GM12878 (cell line): ENCODE measurements at regions not wholly inside any gene's neighbourhood (a gene's known extent, or its start where the extent isn't known, plus 50 kb on each side); places are given as distances from the start of the nearest gene placed in this dataset.

Source experiments
- BACH1 ChIP-seq: fragments of 450-650 bp; IDR thresholded peaks from 2 replicates; pipeline ENCODE4 v1.6.1; 2017; ENCODE audit warnings: mild to moderate bottlenecking, borderline replicate concordance
- MYC ChIP-seq: IDR thresholded peaks from 2 replicates; pipeline ENCODE4 v1.6.1; 2011; ENCODE audit warnings: mild to moderate bottlenecking, low read length, moderate library complexity, inconsistent platforms; ENCODE audit not compliant: insufficient read depth, insufficient replicate concordance, insufficient read length, severe bottlenecking
- SREBF1 ChIP-seq: IDR thresholded peaks from 2 replicates; pipeline ENCODE4 v1.6.1; 2012; ENCODE audit warnings: mild to moderate bottlenecking, low read length
- TF ChIP-seq, protein P1 (sequence below): fragments of 450-650 bp; conservative IDR thresholded peaks from 2 replicates; pipeline ENCODE4 v1.6.1; 2017; ENCODE audit warnings: mild to moderate bottlenecking, moderate library complexity
- TF ChIP-seq, protein P2 (sequence below): fragments of 450-650 bp; IDR thresholded peaks from 2 replicates; pipeline ENCODE4 v1.6.1; 2014; ENCODE audit warnings: mild to moderate bottlenecking
- TF ChIP-seq, protein P3 (sequence below): fragments of 450-650 bp; IDR thresholded peaks from 2 replicates; pipeline ENCODE4 v1.6.1; 2017; ENCODE audit warnings: mild to moderate bottlenecking, moderate library complexity
- TF ChIP-seq, protein P4 (sequence below): IDR thresholded peaks from 2 replicates; pipeline ENCODE4 v1.6.1; 2011; ENCODE audit warnings: borderline replicate concordance, low read depth, mild to moderate bottlenecking, moderate library complexity, mixed read lengths, low read length; ENCODE audit not compliant: insufficient read depth; ENCODE audit errors: extremely low read length

DNA sequence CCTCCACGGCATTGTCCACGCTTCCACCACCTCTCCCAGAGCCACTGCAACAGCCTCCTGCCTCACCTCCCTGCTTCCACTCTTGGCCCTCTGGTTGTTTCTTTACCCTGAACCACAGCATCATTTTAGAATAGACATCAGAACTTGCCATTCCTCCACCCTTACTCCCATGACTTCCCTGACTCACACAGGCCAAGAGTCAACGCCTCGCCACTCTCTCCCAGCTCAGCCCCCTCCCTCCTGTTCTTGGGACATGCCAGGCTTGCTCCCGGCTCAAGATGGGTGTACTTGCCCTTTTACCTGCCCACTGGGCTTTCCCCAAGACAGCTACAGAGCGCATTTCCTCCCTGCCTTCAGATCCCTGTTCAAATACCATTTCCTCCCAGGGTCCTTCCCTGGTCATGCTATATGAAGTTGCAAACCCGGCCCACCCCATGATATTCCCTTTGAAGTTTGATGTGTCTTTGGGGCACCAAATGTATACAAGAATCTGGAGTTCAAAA lies 429.1 kb downstream of the RPS24 start (continued):
- TF ChIP-seq, protein P1, sequence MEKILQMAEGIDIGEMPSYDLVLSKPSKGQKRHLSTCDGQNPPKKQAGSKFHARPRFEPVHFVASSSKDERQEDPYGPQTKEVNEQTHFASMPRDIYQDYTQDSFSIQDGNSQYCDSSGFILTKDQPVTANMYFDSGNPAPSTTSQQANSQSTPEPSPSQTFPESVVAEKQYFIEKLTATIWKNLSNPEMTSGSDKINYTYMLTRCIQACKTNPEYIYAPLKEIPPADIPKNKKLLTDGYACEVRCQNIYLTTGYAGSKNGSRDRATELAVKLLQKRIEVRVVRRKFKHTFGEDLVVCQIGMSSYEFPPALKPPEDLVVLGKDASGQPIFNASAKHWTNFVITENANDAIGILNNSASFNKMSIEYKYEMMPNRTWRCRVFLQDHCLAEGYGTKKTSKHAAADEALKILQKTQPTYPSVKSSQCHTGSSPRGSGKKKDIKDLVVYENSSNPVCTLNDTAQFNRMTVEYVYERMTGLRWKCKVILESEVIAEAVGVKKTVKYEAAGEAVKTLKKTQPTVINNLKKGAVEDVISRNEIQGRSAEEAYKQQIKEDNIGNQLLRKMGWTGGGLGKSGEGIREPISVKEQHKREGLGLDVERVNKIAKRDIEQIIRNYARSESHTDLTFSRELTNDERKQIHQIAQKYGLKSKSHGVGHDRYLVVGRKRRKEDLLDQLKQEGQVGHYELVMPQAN, result no peak
- TF ChIP-seq, protein P2, sequence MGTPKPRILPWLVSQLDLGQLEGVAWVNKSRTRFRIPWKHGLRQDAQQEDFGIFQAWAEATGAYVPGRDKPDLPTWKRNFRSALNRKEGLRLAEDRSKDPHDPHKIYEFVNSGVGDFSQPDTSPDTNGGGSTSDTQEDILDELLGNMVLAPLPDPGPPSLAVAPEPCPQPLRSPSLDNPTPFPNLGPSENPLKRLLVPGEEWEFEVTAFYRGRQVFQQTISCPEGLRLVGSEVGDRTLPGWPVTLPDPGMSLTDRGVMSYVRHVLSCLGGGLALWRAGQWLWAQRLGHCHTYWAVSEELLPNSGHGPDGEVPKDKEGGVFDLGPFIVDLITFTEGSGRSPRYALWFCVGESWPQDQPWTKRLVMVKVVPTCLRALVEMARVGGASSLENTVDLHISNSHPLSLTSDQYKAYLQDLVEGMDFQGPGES, result no peak
- TF ChIP-seq SREBF1 (no peak), MYC (no peak), BACH1 (no peak)
- TF ChIP-seq, protein P3, sequence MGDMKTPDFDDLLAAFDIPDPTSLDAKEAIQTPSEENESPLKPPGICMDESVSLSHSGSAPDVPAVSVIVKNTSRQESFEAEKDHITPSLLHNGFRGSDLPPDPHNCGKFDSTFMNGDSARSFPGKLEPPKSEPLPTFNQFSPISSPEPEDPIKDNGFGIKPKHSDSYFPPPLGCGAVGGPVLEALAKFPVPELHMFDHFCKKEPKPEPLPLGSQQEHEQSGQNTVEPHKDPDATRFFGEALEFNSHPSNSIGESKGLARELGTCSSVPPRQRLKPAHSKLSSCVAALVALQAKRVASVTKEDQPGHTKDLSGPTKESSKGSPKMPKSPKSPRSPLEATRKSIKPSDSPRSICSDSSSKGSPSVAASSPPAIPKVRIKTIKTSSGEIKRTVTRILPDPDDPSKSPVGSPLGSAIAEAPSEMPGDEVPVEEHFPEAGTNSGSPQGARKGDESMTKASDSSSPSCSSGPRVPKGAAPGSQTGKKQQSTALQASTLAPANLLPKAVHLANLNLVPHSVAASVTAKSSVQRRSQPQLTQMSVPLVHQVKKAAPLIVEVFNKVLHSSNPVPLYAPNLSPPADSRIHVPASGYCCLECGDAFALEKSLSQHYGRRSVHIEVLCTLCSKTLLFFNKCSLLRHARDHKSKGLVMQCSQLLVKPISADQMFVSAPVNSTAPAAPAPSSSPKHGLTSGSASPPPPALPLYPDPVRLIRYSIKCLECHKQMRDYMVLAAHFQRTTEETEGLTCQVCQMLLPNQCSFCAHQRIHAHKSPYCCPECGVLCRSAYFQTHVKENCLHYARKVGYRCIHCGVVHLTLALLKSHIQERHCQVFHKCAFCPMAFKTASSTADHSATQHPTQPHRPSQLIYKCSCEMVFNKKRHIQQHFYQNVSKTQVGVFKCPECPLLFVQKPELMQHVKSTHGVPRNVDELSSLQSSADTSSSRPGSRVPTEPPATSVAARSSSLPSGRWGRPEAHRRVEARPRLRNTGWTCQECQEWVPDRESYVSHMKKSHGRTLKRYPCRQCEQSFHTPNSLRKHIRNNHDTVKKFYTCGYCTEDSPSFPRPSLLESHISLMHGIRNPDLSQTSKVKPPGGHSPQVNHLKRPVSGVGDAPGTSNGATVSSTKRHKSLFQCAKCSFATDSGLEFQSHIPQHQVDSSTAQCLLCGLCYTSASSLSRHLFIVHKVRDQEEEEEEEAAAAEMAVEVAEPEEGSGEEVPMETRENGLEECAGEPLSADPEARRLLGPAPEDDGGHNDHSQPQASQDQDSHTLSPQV, result no peak
- TF ChIP-seq, protein P4, sequence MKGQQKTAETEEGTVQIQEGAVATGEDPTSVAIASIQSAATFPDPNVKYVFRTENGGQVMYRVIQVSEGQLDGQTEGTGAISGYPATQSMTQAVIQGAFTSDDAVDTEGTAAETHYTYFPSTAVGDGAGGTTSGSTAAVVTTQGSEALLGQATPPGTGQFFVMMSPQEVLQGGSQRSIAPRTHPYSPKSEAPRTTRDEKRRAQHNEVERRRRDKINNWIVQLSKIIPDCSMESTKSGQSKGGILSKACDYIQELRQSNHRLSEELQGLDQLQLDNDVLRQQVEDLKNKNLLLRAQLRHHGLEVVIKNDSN, result no peak
